ENCODE measurements at regions not wholly inside any gene's neighbourhood (a gene's known extent, or its start where the extent isn't known, plus 50 kb on each side); places are given as distances from the start of the nearest gene placed in this dataset.

DNA sequence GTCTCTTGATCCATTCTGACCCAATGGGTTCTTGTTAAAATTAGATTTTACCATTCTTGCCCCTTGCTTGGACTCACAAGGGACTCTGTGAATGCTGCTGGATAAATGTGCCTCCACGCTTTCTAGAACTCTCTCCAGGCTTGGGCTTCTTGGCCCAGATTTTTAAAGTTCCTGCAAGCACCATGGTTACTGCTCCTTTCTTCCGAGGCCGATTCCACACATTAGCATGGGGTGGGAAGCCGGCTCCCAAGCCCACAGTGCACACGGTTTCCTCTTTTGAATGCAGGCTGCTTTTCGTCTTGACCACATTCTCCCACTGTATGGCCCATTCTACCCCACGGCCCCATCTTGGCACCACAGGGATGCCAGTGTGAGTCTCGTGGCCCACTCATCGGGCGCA lies 174.3 kb upstream of the PITRM1 start:
- TF ChIP-seq, protein P1, sequence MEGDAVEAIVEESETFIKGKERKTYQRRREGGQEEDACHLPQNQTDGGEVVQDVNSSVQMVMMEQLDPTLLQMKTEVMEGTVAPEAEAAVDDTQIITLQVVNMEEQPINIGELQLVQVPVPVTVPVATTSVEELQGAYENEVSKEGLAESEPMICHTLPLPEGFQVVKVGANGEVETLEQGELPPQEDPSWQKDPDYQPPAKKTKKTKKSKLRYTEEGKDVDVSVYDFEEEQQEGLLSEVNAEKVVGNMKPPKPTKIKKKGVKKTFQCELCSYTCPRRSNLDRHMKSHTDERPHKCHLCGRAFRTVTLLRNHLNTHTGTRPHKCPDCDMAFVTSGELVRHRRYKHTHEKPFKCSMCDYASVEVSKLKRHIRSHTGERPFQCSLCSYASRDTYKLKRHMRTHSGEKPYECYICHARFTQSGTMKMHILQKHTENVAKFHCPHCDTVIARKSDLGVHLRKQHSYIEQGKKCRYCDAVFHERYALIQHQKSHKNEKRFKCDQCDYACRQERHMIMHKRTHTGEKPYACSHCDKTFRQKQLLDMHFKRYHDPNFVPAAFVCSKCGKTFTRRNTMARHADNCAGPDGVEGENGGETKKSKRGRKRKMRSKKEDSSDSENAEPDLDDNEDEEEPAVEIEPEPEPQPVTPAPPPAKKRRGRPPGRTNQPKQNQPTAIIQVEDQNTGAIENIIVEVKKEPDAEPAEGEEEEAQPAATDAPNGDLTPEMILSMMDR (IDR thresholded peaks at IDR 0.05) = no peak
- no peak for TF ChIP-seq POLR2A (IDR thresholded peaks at IDR 0.05)

Measured in transverse colon (tissue), 3 donors.